RWPE1 (cell line): ENCODE measurements at regions not wholly inside any gene's neighbourhood (a gene's known extent, or its start where the extent isn't known, plus 50 kb on each side); places are given as distances from the start of the nearest gene placed in this dataset.

Source experiments
- CTCF ChIA-PET: fragments of 350-600 bp; sonication (Branson Sonifier 250); formaldehyde crosslinking; extraction: SDS; loops from one replicate; lab custom pipeline; 2021; lab: Yijun Ruan, JAX
- POLR2A ChIA-PET: fragments of 400-600 bp; formaldehyde crosslinking; extraction: SDS; loops from one replicate; lab custom pipeline; 2020; ENCODE audit warnings: antibody characterized with exemption; ENCODE audit not compliant: low non-redundant PET; lab: Yijun Ruan, JAX
- DNase-seq: peaks from one replicate; pipeline ENCODE4 v3.0.0; 2012; ENCODE audit warnings: low spot score
- H3K27ac ChIP-seq: fragments of 450-650 bp; 2 replicates; pipeline ENCODE4 v1.5.1; 2017
- CTCF ChIP-seq: fragments of 450-650 bp; conservative IDR thresholded peaks from 2 replicates; pipeline ENCODE4 v1.5.1; 2017; ENCODE audit warnings: low read depth, mild to moderate bottlenecking

DNA sequence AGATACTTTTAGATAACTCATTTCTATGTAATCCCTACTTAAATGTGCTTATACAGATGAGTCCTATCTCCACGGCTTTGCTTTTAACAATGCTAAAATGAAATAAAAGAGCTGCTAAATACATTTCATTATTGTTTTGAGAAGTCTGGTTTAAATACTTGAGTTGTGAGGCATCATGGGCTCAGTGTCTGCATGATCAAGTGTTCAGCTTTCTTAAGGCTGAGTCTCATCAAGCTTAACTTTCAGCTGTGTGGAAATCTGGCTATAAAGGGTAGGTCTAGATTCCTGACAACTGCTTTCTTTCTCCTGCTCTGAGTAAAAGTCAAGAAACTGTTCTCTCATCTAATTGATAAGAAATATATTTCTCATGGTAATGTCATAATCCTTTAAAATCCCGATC lies 235.4 kb downstream of the FSCB start:
- CTCF ChIA-PET = interaction anchor here (0.7 kb wide), 1 partner anchor 471 kb away, joined by 3 read pairs; no protein-coding TSS in a partner anchor
- H3K27ac ChIP-seq = no peak overlapping the region
- POLR2A ChIA-PET = no interaction called here
- TF ChIP-seq CTCF = no peak
- DNase-seq = no peak

DNA sequence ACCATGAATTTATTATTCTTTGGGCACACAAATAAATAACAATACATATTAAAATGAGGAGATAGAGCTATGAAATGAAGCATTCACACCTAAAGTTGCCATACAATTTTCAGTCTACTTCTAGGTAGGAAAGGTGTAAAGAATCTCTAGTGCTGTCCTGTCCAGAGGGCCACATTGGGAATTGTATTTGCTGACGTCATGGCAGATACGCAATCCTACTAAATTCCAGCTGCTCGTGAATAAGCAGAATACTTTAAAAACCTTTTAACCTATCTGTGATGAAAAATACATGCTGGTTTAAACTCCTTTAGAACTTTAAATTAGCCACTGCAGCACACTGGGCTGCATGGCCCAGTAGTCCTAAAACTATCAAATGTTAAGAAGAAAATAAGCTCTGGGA lies 236.1 kb downstream of the FSCB start:
- CTCF ChIA-PET = interaction anchor here (0.7 kb wide), 1 partner anchor 471 kb away, joined by 3 read pairs; no protein-coding TSS in a partner anchor
- no peak for TF ChIP-seq CTCF
- POLR2A ChIA-PET = no interaction called here
- no peak for DNase-seq
- no peak overlapping the region for H3K27ac ChIP-seq

GRCh38 chr14:44265246-44265645 lies 241.8 kb downstream of the FSCB start:
- no peak overlapping the region for H3K27ac ChIP-seq
- no peak for TF ChIP-seq CTCF
- ChIA-PET CTCF (interaction anchor here (0.6 kb wide), 1 partner anchor 1130 kb away, joined by 3 read pairs; no protein-coding TSS in a partner anchor), POLR2A (no interaction called here)
- no peak for DNase-seq

- H3K27ac ChIP-seq = no peak overlapping the region
- no peak for DNase-seq
- CTCF ChIA-PET = no interaction called here
- no peak for TF ChIP-seq CTCF
- POLR2A ChIA-PET = no interaction called here
Observed at GRCh38 chr14:44215660-44216059, 291.4 kb downstream of the FSCB start.

DNA sequence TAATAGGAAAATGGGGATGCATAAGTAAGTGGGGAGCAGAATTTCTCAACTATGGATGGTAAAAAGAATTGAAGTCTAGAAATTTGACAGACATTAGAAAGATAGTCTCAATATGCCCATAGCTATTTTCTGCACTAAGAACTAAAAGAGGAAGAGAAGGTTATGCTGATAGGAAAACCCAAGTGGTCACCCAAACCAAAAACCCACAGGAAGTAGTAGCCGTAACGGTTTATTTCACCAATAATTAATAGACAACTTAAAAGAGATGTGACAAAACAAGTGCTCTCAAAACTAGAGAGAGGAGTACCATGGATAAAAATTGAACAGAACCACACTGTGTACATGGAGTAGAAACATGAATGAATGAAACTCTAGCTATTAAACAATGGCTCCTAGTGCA lies 295.4 kb downstream of the FSCB start:
- CTCF ChIA-PET = interaction anchor here (0.7 kb wide), 1 partner anchor 1926 kb away, joined by 4 read pairs; no protein-coding TSS in a partner anchor
- H3K27ac ChIP-seq = no peak overlapping the region
- TF ChIP-seq CTCF = no peak
- POLR2A ChIA-PET = no interaction called here
- no peak for DNase-seq

GRCh38 chr14:44204061-44204835 lies 302.8 kb downstream of the FSCB start:
- TF ChIP-seq CTCF = no peak
- CTCF ChIA-PET = no interaction called here
- POLR2A ChIA-PET = no interaction called here
- DNase-seq = no peak
- H3K27ac ChIP-seq = no peak overlapping the region
